Right atrium auricular region (tissue), 2 donors: ENCODE measurements at regions not wholly inside any gene's neighbourhood (a gene's known extent, or its start where the extent isn't known, plus 50 kb on each side); places are given as distances from the start of the nearest gene placed in this dataset.

Experiments used
- DNase-seq: peaks from one replicate; pipeline ENCODE4 v3.0.0-alpha.2; 2019; ENCODE audit warnings: low spot score
- H3K27ac ChIP-seq, 2 donors: fragments of 200-600 bp; sonication (generic); 1 replicate in 1 of 2; 2 replicates in 1 of 2; pipeline ENCODE4 v1.5.1; 2016 to 2019
- H3K27me3 ChIP-seq, 2 donors: fragments of 200-600 bp; sonication (generic); one replicate each; pipeline versions ENCODE4 v1.5.1 to v1.6.0; 2017 to 2019
- H3K36me3 ChIP-seq: fragments of 200-600 bp; sonication (generic); one replicate; pipeline ENCODE4 v1.5.1; 2016
- H3K4me1 ChIP-seq, 2 donors: fragments of 200-600 bp; sonication (generic); one replicate each; pipeline versions ENCODE4 v1.5.1 to v1.6.0; 2017 to 2019
- H3K4me3 ChIP-seq, 2 donors: fragments of 200-600 bp; sonication (generic); 1 replicate in 1 of 2; 2 replicates in 1 of 2; pipeline ENCODE4 v1.5.1; 2017 to 2019; ENCODE audit warnings: mild to moderate bottlenecking in 1 of 2, moderate library complexity in 1 of 2
- H3K9me3 ChIP-seq, 2 donors: fragments of 200-600 bp; sonication (generic); one replicate each; pipeline ENCODE4 v1.5.1; 2019
- CTCF ChIP-seq, 2 donors: fragments of 200-600 bp; sonication (generic); IDR thresholded peaks; one replicate each; pipeline ENCODE4 v1.5.1; 2019; ENCODE audit warnings: antibody characterized with exemption in 2 of 2

GRCh38 chr2:105581555-105581944 lies 163.2 kb upstream of the NCK2 start:
- Histone ChIP-seq H3K27ac (no peak overlapping the region), H3K4me3 (no peak overlapping the region), H3K4me1 (peaks cover 0 to 2% of the 10 kb centered on the region in 2 donors), H3K36me3 (no peaks in the 10 kb centered on the region), H3K9me3 (no peaks in the 10 kb centered on the region), H3K27me3 (no peaks in the 10 kb centered on the region)
- no peak for TF ChIP-seq CTCF (IDR thresholded peaks at IDR 0.05)
- DNase-seq = no peak

GRCh38 chr2:105580870-105581554 lies 163.7 kb upstream of the NCK2 start:
- no peaks in the 10 kb centered on the region for H3K27me3 ChIP-seq
- no peak overlapping the region for H3K27ac ChIP-seq
- H3K9me3 ChIP-seq = no peaks in the 10 kb centered on the region
- H3K36me3 ChIP-seq = no peaks in the 10 kb centered on the region
- no peak for TF ChIP-seq CTCF (IDR thresholded peaks at IDR 0.05)
- H3K4me1 ChIP-seq = peaks cover 0 to 2% of the 10 kb centered on the region in 2 donors
- no peak for DNase-seq
- H3K4me3 ChIP-seq = no peak overlapping the region

- H3K36me3 ChIP-seq = no peaks in the 10 kb centered on the region
- no peak overlapping the region for H3K4me3 ChIP-seq
- no peaks in the 10 kb centered on the region for H3K9me3 ChIP-seq
- no peak overlapping the region for H3K27ac ChIP-seq
- DNase-seq = no peak
- peaks cover 0 to 2% of the 10 kb centered on the region in 2 donors for H3K4me1 ChIP-seq
- no peaks in the 10 kb centered on the region for H3K27me3 ChIP-seq
- TF ChIP-seq CTCF (IDR thresholded peaks at IDR 0.05) = no peak
These were observed 164.5 kb upstream of the NCK2 start for GRCh38 chr2:105580216-105580615.

GRCh38 chr2:105578166-105578565 lies 166.5 kb upstream of the NCK2 start:
- DNase-seq = no peak
- Histone ChIP-seq H3K4me1 (peaks cover 0 to 8% of the 10 kb centered on the region in 2 donors), H3K4me3 (no peak overlapping the region), H3K27ac (no peak overlapping the region), H3K9me3 (no peaks in the 10 kb centered on the region), H3K27me3 (no peaks in the 10 kb centered on the region), H3K36me3 (no peaks in the 10 kb centered on the region)
- TF ChIP-seq CTCF (IDR thresholded peaks at IDR 0.05) = no peak

- no peak for DNase-seq
- Histone ChIP-seq H3K27ac (no peak overlapping the region), H3K9me3 (no peaks in the 10 kb centered on the region), H3K27me3 (no peaks in the 10 kb centered on the region), H3K4me3 (no peak overlapping the region), H3K4me1 (peaks cover 0 to 8% of the 10 kb centered on the region in 2 donors), H3K36me3 (no peaks in the 10 kb centered on the region)
- no peak for TF ChIP-seq CTCF (IDR thresholded peaks at IDR 0.05)
These were observed 166.9 kb upstream of the NCK2 start for GRCh38 chr2:105577762-105578161.
